IPS DF 6.9 (cell line): ENCODE measurements at regions not wholly inside any gene's neighbourhood (a gene's known extent, or its start where the extent isn't known, plus 50 kb on each side); places are given as distances from the start of the nearest gene placed in this dataset.

Experiments
- DNase-seq: peaks from one replicate; pipeline ENCODE4 v3.0.0-alpha.2; 2013; ENCODE audit warnings: low read depth, low spot score
- H3K27ac ChIP-seq: one replicate; pipeline ENCODE4 v1.5.1; 2013; ENCODE audit warnings: low read length, control low read depth
- H3K27me3 ChIP-seq: 2 replicates; pipeline ENCODE4 v1.6.1; 2013; ENCODE audit warnings: mild to moderate bottlenecking, low read length; ENCODE audit not compliant: control insufficient read depth, insufficient read depth
- H3K36me3 ChIP-seq: 2 replicates; pipeline ENCODE4 v1.6.1; 2013; ENCODE audit warnings: low read length; ENCODE audit not compliant: control insufficient read depth, insufficient read depth
- H3K4me1 ChIP-seq: 2 replicates; pipeline ENCODE4 v1.6.1; 2013; ENCODE audit warnings: low read length; ENCODE audit not compliant: control insufficient read depth, insufficient read depth
- H3K4me3 ChIP-seq: 2 replicates; pipeline ENCODE4 v1.5.1; 2013; ENCODE audit warnings: mild to moderate bottlenecking, low read length
- H3K9me3 ChIP-seq: 2 replicates; pipeline ENCODE4 v1.6.1; 2013; ENCODE audit warnings: low read length, inconsistent platforms; ENCODE audit not compliant: control insufficient read depth, insufficient read depth
- WGBS: extraction: QIAGEN DNeasy Blood & Tissue Kit; methylation state at CpG from one replicate; pipeline ENCODE4 v1.1.7; 2013; ENCODE audit warnings: mixed read lengths, missing lambda C conversion rate; ENCODE audit not compliant: insufficient read length, insufficient coverage; 5-methylcytosine and 5-hydroxymethylcytosine counted together

DNA sequence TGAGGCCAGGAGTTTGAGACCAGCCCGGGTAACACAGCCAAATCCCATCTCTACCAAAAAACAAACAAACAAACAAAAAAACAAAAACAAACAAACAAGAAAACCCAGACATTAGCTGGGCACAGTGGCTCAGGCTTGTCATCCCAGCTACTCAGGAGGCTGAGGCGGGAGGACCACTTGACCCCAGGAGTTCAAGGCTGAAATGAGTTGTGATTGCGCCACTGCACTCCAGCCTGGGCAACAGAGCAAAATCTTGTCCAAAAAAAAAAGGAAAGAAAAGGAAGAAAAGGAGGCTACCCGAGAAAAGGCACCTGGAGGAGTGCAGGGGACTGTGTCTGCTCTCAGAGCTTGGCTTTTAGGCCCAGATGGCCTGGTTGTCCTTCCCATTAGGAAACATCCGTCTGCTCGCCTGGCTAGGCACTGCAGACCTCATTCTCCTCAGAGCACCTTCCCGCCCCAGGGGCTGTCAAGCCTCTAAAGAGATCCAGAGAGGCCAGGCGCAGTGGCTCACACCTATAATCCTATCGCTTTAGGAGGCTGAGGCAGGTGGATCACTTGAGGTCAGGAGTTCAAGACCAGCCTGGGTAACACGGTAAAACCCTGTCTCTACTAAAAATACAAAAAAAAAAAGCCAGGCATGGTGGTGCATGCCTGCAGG, 185.3 kb upstream of the IER5L start:
- no peak for DNase-seq
- no peak overlapping the region for H3K27ac ChIP-seq
- no peaks in the 10 kb centered on the region for H3K9me3 ChIP-seq
- WGBS = no CpG with 5 or more reads among the region's 10 CpGs
- no peaks in the 10 kb centered on the region for H3K27me3 ChIP-seq
- H3K4me3 ChIP-seq = no peak overlapping the region
- peaks cover 3% of the 10 kb centered on the region; the same call in 1 of the 2 replicates for H3K4me1 ChIP-seq
- H3K36me3 ChIP-seq = 0 out of 2 replicates have a peak, but pooled peaks cover 2% of the 10 kb centered on the region

DNA sequence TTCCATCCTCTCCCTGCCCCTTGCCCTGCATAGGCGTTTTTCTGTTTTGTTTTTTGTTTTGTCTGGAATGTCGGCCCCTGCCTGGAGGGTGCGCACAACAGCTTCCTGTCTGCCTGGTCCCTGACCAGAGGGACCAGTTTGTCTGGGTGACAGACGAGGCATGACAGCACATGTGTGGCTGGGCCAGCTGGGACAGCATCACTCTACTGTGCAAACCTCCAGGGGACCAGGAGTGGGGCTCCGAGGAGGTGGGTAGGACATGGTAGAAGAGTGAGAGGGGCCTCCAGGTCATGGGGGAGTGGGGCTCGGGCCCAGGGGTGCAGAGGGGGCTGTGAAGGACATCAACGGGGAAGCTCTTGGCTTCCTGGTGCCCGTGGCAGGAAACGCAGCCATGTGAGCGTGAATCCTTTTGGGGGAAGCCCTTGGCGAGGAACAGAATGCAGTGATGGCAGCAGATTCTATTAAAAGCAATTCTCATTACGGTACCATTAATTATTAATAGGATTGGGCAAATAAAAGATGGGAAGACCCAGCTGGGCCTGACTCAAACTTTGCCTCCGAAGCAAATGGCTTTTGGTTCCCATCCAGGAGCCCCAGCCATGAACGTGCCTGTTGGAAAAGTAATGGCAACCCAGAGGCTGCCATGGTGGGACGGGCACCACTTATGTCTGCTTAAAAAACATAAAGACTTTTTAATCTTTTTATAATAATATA, 184.4 kb upstream of the IER5L start:
- no peak overlapping the region for H3K27ac ChIP-seq
- H3K4me1 ChIP-seq = peaks cover 3% of the 10 kb centered on the region; the same call in 1 of the 2 replicates
- no peak for DNase-seq
- H3K4me3 ChIP-seq = no peak overlapping the region
- no CpG with 5 or more reads among the region's 15 CpGs for WGBS
- H3K27me3 ChIP-seq = no peaks in the 10 kb centered on the region
- 0 out of 2 replicates have a peak, but pooled peaks cover 2% of the 10 kb centered on the region for H3K36me3 ChIP-seq
- no peaks in the 10 kb centered on the region for H3K9me3 ChIP-seq

GRCh38 chr9:129361196-129361595, 183.1 kb upstream of the IER5L start:
- no peak for DNase-seq
- no peak overlapping the region for H3K27ac ChIP-seq
- no peak overlapping the region for H3K4me3 ChIP-seq
- H3K36me3 ChIP-seq = 0 out of 2 replicates have a peak, but pooled peaks cover 2% of the 10 kb centered on the region
- peaks cover 3% of the 10 kb centered on the region; the same call in 1 of the 2 replicates for H3K4me1 ChIP-seq
- 100% methylated on average over 8 of the region's 21 CpGs for WGBS
- H3K27me3 ChIP-seq = no peaks in the 10 kb centered on the region
- H3K9me3 ChIP-seq = no peaks in the 10 kb centered on the region

GRCh38 chr9:129359916-129360536, 182.0 kb upstream of the IER5L start:
- Histone ChIP-seq H3K27ac (no peak overlapping the region), H3K4me3 (no peak overlapping the region), H3K4me1 (peaks cover 3% of the 10 kb centered on the region; the same call in 1 of the 2 replicates), H3K27me3 (no peaks in the 10 kb centered on the region), H3K36me3 (0 out of 2 replicates have a peak, but pooled peaks cover 2% of the 10 kb centered on the region), H3K9me3 (no peaks in the 10 kb centered on the region)
- DNase-seq = no peak
- no CpG with 5 or more reads among the region's 12 CpGs for WGBS

DNA sequence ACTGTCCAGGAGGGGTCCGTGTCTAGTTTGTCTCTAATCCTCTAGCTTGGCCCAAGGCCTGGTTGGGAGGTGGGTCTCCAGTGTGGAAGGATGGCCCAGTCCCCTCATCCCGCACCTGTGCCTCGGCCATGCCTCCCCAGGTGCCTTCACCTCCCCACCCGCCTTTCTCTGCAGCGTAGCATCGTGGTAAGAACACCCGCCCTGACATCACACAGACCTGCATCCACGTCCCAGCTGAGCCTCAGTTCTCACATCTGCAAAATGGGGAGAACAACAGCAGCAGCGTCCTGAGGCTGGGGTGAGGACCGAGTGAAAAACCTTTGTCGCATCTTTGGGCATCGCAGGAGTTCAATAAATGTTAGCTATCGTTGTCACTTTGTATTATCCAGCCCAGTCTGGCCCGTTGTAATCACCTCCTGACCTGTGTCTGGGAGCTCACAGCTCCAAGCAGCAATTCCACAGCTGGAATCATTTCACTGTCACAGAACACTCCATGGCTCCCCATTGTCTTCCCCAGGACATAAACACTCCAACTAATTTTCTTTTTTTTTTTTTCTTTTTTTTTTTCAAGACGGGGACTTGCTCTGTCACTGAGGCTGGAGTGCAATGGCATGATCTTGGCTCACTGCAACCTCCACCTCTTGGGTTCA, 181.2 kb upstream of the IER5L start:
- no peak overlapping the region for H3K27ac ChIP-seq
- no peaks in the 10 kb centered on the region for H3K9me3 ChIP-seq
- H3K36me3 ChIP-seq = 0 out of 2 replicates have a peak, but pooled peaks cover 2% of the 10 kb centered on the region
- no CpG with 5 or more reads among the region's 15 CpGs for WGBS
- no peak for DNase-seq
- H3K4me1 ChIP-seq = peaks cover 3% of the 10 kb centered on the region; the same call in 1 of the 2 replicates
- H3K4me3 ChIP-seq = no peak overlapping the region
- H3K27me3 ChIP-seq = no peaks in the 10 kb centered on the region

DNA sequence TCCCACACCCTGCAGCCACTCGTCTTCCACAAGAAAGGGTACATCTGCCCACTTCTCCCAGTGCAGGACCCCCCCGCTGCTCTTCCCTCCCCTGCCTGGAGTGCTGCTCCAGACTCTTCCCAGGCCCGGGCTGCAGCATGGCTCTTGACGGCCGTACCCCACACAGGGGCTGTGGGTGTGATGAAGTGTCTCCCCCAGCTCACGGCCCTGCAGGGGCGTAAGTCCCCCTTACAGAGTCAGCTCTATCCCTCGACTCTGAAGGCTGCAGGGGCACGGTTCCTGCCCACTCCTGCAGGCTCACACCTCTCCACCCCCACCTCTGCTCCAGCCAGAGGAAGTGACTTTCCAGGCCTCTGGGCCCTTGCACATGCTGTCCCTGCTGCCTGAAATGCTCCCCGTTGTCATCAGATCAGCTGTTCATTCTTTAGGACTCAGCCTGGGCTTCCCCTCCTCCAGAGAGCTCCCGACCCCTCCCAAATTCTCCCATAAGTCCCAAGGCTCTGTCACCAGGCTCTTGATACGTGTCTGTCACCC, 180.6 kb upstream of the IER5L start:
- no peaks in the 10 kb centered on the region for H3K27me3 ChIP-seq
- no CpG with 5 or more reads among the region's 12 CpGs for WGBS
- no peaks in the 10 kb centered on the region for H3K9me3 ChIP-seq
- peaks cover 3% of the 10 kb centered on the region; the same call in 1 of the 2 replicates for H3K4me1 ChIP-seq
- DNase-seq = no peak
- H3K36me3 ChIP-seq = 0 out of 2 replicates have a peak, but pooled peaks cover 2% of the 10 kb centered on the region
- H3K27ac ChIP-seq = no peak overlapping the region
- H3K4me3 ChIP-seq = no peak overlapping the region

- Histone ChIP-seq H3K4me1 (peaks cover 4% of the 10 kb centered on the region), H3K9me3 (no peaks in the 10 kb centered on the region), H3K27ac (no peak overlapping the region), H3K4me3 (no peak overlapping the region), H3K27me3 (no peaks in the 10 kb centered on the region), H3K36me3 (0 out of 2 replicates have a peak, but pooled peaks cover 2% of the 10 kb centered on the region)
- DNase-seq = no peak
- WGBS = no CpG with 5 or more reads among the region's 6 CpGs
These were observed 179.7 kb upstream of the IER5L start for GRCh38 chr9:129357773-129358245.

- no peak for DNase-seq
- H3K9me3 ChIP-seq = no peaks in the 10 kb centered on the region
- no peak overlapping the region for H3K4me3 ChIP-seq
- WGBS = no CpG with 5 or more reads among the region's 18 CpGs
- H3K27me3 ChIP-seq = no peaks in the 10 kb centered on the region
- H3K27ac ChIP-seq = no peak overlapping the region
- H3K36me3 ChIP-seq = 0 out of 2 replicates have a peak, but pooled peaks cover 2% of the 10 kb centered on the region
- peaks cover 4% of the 10 kb centered on the region for H3K4me1 ChIP-seq
These were observed 179.1 kb upstream of the IER5L start for GRCh38 chr9:129356871-129357772.

GRCh38 chr9:129355631-129356030, 177.6 kb upstream of the IER5L start:
- H3K4me1 ChIP-seq = peaks cover 3% of the 10 kb centered on the region; the same call in 1 of the 2 replicates
- WGBS = no CpG with 5 or more reads among the region's 5 CpGs
- DNase-seq = no peak

More at GRCh38 chr9:129355631-129356030, 177.6 kb upstream of the IER5L start:
- H3K4me3 ChIP-seq = no peak overlapping the region
- no peaks in the 10 kb centered on the region for H3K27me3 ChIP-seq
- no peak overlapping the region for H3K27ac ChIP-seq
- H3K36me3 ChIP-seq = no peaks in the 10 kb centered on the region
- no peaks in the 10 kb centered on the region for H3K9me3 ChIP-seq
